ENCODE measurements at regions not wholly inside any gene's neighbourhood (a gene's known extent, or its start where the extent isn't known, plus 50 kb on each side); places are given as distances from the start of the nearest gene placed in this dataset.

GRCh38 chr6:144443157-144443556 lies 158.0 kb downstream of the UTRN start:
- TF ChIP-seq CTCF (IDR thresholded peaks at IDR 0.05) (no peak), POLR2A (IDR thresholded peaks at IDR 0.05) (no peak), EP300 (IDR thresholded peaks at IDR 0.05) (no peak)

Data from suprapubic skin (tissue), 3 donors.